OCI-LY3 (cell line): ENCODE measurements at regions not wholly inside any gene's neighbourhood (a gene's known extent, or its start where the extent isn't known, plus 50 kb on each side); places are given as distances from the start of the nearest gene placed in this dataset.

Source experiments
- H2AFZ ChIP-seq: fragments of 200-600, 300-600 bp; shearing (Covaris generic); 2 replicates; pipeline ENCODE4 v1.6.0; 2014; ENCODE audit warnings: antibody characterized with exemption, low read depth, low read length
- H3K27ac ChIP-seq: fragments of 200-600, 300-600 bp; sonication (generic); 2 replicates; pipeline ENCODE4 v1.5.1; 2014; ENCODE audit warnings: mild to moderate bottlenecking, low read length, moderate library complexity, mixed read lengths
- H3K27me3 ChIP-seq: fragments of 200-600, 300-600 bp; sonication (generic); 2 replicates; pipeline ENCODE4 v1.6.1; 2014; ENCODE audit warnings: low read depth, low read length, mixed read lengths
- H3K36me3 ChIP-seq: fragments of 200-600, 300-600 bp; sonication (generic); replicated peaks from 2 replicates; pipeline ENCODE3; 2014; ENCODE audit warnings: low read depth, low read length, mixed read lengths
- H3K4me1 ChIP-seq: fragments of 300-600, 200-600 bp; sonication (generic); 2 replicates; pipeline ENCODE4 v1.6.1; 2014; ENCODE audit warnings: low read length, mixed read lengths
- H3K4me2 ChIP-seq: fragments of 200-600, 300-600 bp; sonication (generic); 2 replicates; pipeline ENCODE4 v1.6.1; 2014; ENCODE audit warnings: low read length, mixed read lengths
- H3K4me3 ChIP-seq: fragments of 300-600, 200-600 bp; sonication (generic); 2 replicates; pipeline ENCODE4 v1.5.1; 2014; ENCODE audit warnings: antibody characterized with exemption, mild to moderate bottlenecking, low read length, moderate library complexity
- H3K79me2 ChIP-seq: fragments of 300-600, 200-600 bp; shearing (Covaris generic); 2 replicates; pipeline ENCODE4 v1.6.1; 2014; ENCODE audit warnings: mild to moderate bottlenecking, low read length, mixed read lengths
- H3K9ac ChIP-seq: fragments of 300-600, 200-600 bp; shearing (Covaris generic); 2 replicates; pipeline ENCODE4 v1.6.0; 2014; ENCODE audit warnings: mild to moderate bottlenecking, low read length, moderate library complexity
- H3K9me3 ChIP-seq: fragments of 200-600, 300-600 bp; shearing (Covaris generic); 2 replicates; pipeline ENCODE4 v1.6.1; 2014; ENCODE audit warnings: low read length, mixed read lengths; ENCODE audit not compliant: insufficient read depth
- H4K20me1 ChIP-seq: fragments of 200-600, 300-600 bp; sonication (generic); 2 replicates; pipeline ENCODE4 v1.6.1; 2016; ENCODE audit warnings: low read length, mixed read lengths; ENCODE audit not compliant: insufficient read depth
- CTCF ChIP-seq: fragments of 200-600, 300-600 bp; sonication (generic); IDR thresholded peaks from 2 replicates; pipeline ENCODE4 v1.5.1; 2014; ENCODE audit warnings: antibody characterized with exemption, low read length, low read depth
- EZH2phosphoT487 ChIP-seq: fragments of 200-600 bp; shearing (Covaris generic); IDR thresholded peaks from 2 replicates; pipeline ENCODE4 v1.6.1; 2018; ENCODE audit warnings: antibody characterized with exemption, mixed run types, low read depth

GRCh38 chr16:63789603-63790002 lies 1332.3 kb downstream of the CDH11 start:
- H3K27me3 ChIP-seq, result no peaks in the 10 kb centered on the region
- no peak overlapping the region for H3K4me3 ChIP-seq
- no peak overlapping the region for H3K4me2 ChIP-seq
- no peaks in the 10 kb centered on the region for H3K4me1 ChIP-seq
- no peak overlapping the region for H3K9ac ChIP-seq
- H3K36me3 ChIP-seq, result no peaks in the 10 kb centered on the region
- H2AFZ ChIP-seq, result no peak overlapping the region
- TF ChIP-seq EZH2phosphoT487, result no peak
- peak; percentile 3; the same call in 1 of the 2 replicates for TF ChIP-seq CTCF
- H3K9me3 ChIP-seq, result no peaks in the 10 kb centered on the region
- H4K20me1 ChIP-seq, result no peaks in the 10 kb centered on the region
- no peaks in the 10 kb centered on the region for H3K79me2 ChIP-seq
- H3K27ac ChIP-seq, result no peak overlapping the region

- H3K9ac ChIP-seq, result no peak overlapping the region
- H3K4me1 ChIP-seq, result no peaks in the 10 kb centered on the region
- H3K36me3 ChIP-seq, result no peaks in the 10 kb centered on the region
- no peak overlapping the region for H3K27ac ChIP-seq
- no peak for TF ChIP-seq EZH2phosphoT487
- no peak for TF ChIP-seq CTCF
- H4K20me1 ChIP-seq, result no peaks in the 10 kb centered on the region
- no peak overlapping the region for H3K4me2 ChIP-seq
- no peaks in the 10 kb centered on the region for H3K79me2 ChIP-seq
- H2AFZ ChIP-seq, result no peak overlapping the region
- H3K9me3 ChIP-seq, result no peaks in the 10 kb centered on the region
- H3K4me3 ChIP-seq, result no peak overlapping the region
- H3K27me3 ChIP-seq, result no peaks in the 10 kb centered on the region
Measured at GRCh38 chr16:63787014-63787413, 1334.8 kb downstream of the CDH11 start.

GRCh38 chr16:63785170-63785569 lies 1336.7 kb downstream of the CDH11 start:
- Histone ChIP-seq H3K36me3 (no peaks in the 10 kb centered on the region), H3K9ac (no peak overlapping the region), H3K27me3 (no peaks in the 10 kb centered on the region), H3K27ac (no peak overlapping the region), H3K9me3 (no peaks in the 10 kb centered on the region), H3K4me3 (no peak overlapping the region), H3K4me2 (no peak overlapping the region), H4K20me1 (no peaks in the 10 kb centered on the region), H3K79me2 (no peaks in the 10 kb centered on the region), H2AFZ (no peak overlapping the region), H3K4me1 (no peaks in the 10 kb centered on the region)
- TF ChIP-seq EZH2phosphoT487, result no peak
- no peak for TF ChIP-seq CTCF

- Histone ChIP-seq H3K9me3 (no peaks in the 10 kb centered on the region), H4K20me1 (no peaks in the 10 kb centered on the region), H3K27me3 (no peaks in the 10 kb centered on the region), H3K79me2 (no peaks in the 10 kb centered on the region), H3K9ac (no peak overlapping the region), H3K27ac (no peak overlapping the region), H3K4me2 (no peak overlapping the region), H3K4me3 (no peak overlapping the region), H3K4me1 (no peaks in the 10 kb centered on the region), H3K36me3 (no peaks in the 10 kb centered on the region), H2AFZ (no peak overlapping the region)
- TF ChIP-seq EZH2phosphoT487 (no peak), CTCF (no peak)
Measured at GRCh38 chr16:63776437-63776836, 1345.4 kb downstream of the CDH11 start.
